H1 (cell line): ENCODE measurements at regions not wholly inside any gene's neighbourhood (a gene's known extent, or its start where the extent isn't known, plus 50 kb on each side); places are given as distances from the start of the nearest gene placed in this dataset.

Source experiments
- CTCF ChIA-PET: fragments of 300-600 bp; sonication (Branson Sonifier 250); formaldehyde crosslinking; loops from one replicate; lab custom pipeline; 2021; ENCODE audit not compliant: partially characterized antibody; lab: Charles Lee
- POLR2A ChIA-PET: fragments of 300-600 bp; sonication (Branson Sonifier 250); formaldehyde crosslinking; loops from one replicate; lab custom pipeline; 2021; ENCODE audit warnings: inconsistent platforms; ENCODE audit not compliant: partially characterized antibody; lab: Charles Lee
- DNase-seq, 2 experiments: peaks; one replicate each; pipeline versions ENCODE4 v3.0.0 to v3.0.0-alpha.2; 2010 to 2022; ENCODE audit warnings: low spot score in 2 of 2, low read depth in 1 of 2, mixed read lengths in 1 of 2
- FAIRE-seq: peaks from 2 replicates; lab custom pipeline; 2011; peaks lifted over from hg19 to GRCh38; lab: Jason Lieb, UNC
- H2AFZ ChIP-seq: 2 replicates; pipeline ENCODE4 v1.8.1; 2012; ENCODE audit warnings: low read length, inconsistent platforms
- H2AK5ac ChIP-seq: 2 replicates; pipeline ENCODE4 v1.6.1; 2013; ENCODE audit warnings: low read depth, low read length
- H2BK120ac ChIP-seq: replicated peaks from 2 replicates; pipeline ENCODE3; 2013; ENCODE audit warnings: low read depth, low read length, inconsistent platforms
- H2BK12ac ChIP-seq: 2 replicates; pipeline ENCODE4 v1.6.1; 2013; ENCODE audit warnings: low read depth, low read length
- H2BK15ac ChIP-seq: 2 replicates; pipeline ENCODE4 v1.6.1; 2013; ENCODE audit warnings: low read length
- H2BK20ac ChIP-seq: 2 replicates; pipeline ENCODE4 v1.6.1; 2013; ENCODE audit warnings: low read length
- H2BK5ac ChIP-seq: 2 replicates; pipeline ENCODE4 v1.6.1; 2013; ENCODE audit warnings: low read depth, low read length
- H3K14ac ChIP-seq: 2 replicates; pipeline ENCODE4 v1.6.1; 2013; ENCODE audit warnings: inconsistent platforms; ENCODE audit not compliant: insufficient read length
- H3K18ac ChIP-seq: 2 replicates; pipeline ENCODE4 v1.6.1; 2013; ENCODE audit warnings: low read length; ENCODE audit errors: extremely low read depth
- H3K23ac ChIP-seq: 2 replicates; pipeline ENCODE4 v1.6.1; 2013; ENCODE audit warnings: inconsistent platforms; ENCODE audit not compliant: insufficient read length
- H3K23me2 ChIP-seq: 2 replicates; pipeline ENCODE4 v1.6.1; 2013; ENCODE audit warnings: low read depth, low read length
- H3K27ac ChIP-seq: 2 replicates; pipeline ENCODE4 v1.6.1; 2011; ENCODE audit warnings: low read depth, low read length, inconsistent platforms
- H3K27me3 ChIP-seq, 4 experiments: replicated peaks in 1 of 4; 1 replicate in 1 of 4; 2 replicates in 3 of 4; pipeline versions ENCODE4 v1.6.1 to v1.8.1; 2011 to 2013; ENCODE audit warnings: low read length in 3 of 4, mild to moderate bottlenecking in 3 of 4, inconsistent platforms in 2 of 4, mixed read lengths in 2 of 4, moderate library complexity in 1 of 4; ENCODE audit not compliant: control insufficient read depth in 3 of 4, insufficient read depth in 3 of 4; ENCODE audit errors: extremely low read depth in 1 of 4
- H3K36me3 ChIP-seq, 4 experiments: 2 replicates each; pipeline versions ENCODE4 v1.6.1 to v1.8.1; 2011 to 2013; ENCODE audit warnings: mild to moderate bottlenecking in 4 of 4, low read length in 3 of 4, moderate library complexity in 2 of 4, control low read depth in 1 of 4, inconsistent platforms in 1 of 4; ENCODE audit not compliant: insufficient read depth in 4 of 4, control insufficient read depth in 2 of 4
- H3K4ac ChIP-seq: replicated peaks from 2 replicates; pipeline ENCODE3; 2013; ENCODE audit warnings: low read length, low read depth, mixed read lengths, inconsistent platforms; ENCODE audit not compliant: insufficient read length
- H3K4me1 ChIP-seq, 4 experiments: replicated peaks in 1 of 4; 1 replicate in 1 of 4; 2 replicates in 3 of 4; pipeline versions ENCODE4 v1.6.1 to v1.8.1; 2011 to 2013; ENCODE audit warnings: low read length in 3 of 4, inconsistent platforms in 2 of 4, mixed read lengths in 1 of 4; ENCODE audit not compliant: insufficient read depth in 4 of 4, control insufficient read depth in 3 of 4
- H3K4me2 ChIP-seq, 2 experiments: 2 replicates each; pipeline versions ENCODE4 v1.6.1 to v1.8.1; 2011 to 2013; ENCODE audit warnings: low read depth in 2 of 2, low read length in 2 of 2, control low read depth in 1 of 2, inconsistent platforms in 1 of 2, mild to moderate bottlenecking in 1 of 2; ENCODE audit not compliant: insufficient read depth in 1 of 2
- H3K4me3 ChIP-seq, 4 experiments: fragments of 200-600, 300-600 bp in 1 of 4; sonication (generic), shearing (Covaris generic), sonication (Bioruptor Twin) in 1 of 4; 2 replicates each; pipeline versions ENCODE4 v1.5.1 to v1.8.1; 2011 to 2016; ENCODE audit warnings: low read length in 4 of 4, low read depth in 3 of 4, control low read depth in 2 of 4, inconsistent platforms in 2 of 4, mild to moderate bottlenecking in 2 of 4, mixed read lengths in 1 of 4, moderate library complexity in 1 of 4; ENCODE audit not compliant: insufficient read depth in 2 of 4; ENCODE audit errors: extremely low read depth in 1 of 4
- H3K56ac ChIP-seq: replicated peaks from 2 replicates; pipeline ENCODE3; 2013; ENCODE audit warnings: low read depth, mild to moderate bottlenecking, mixed read lengths, low read length, inconsistent platforms; ENCODE audit not compliant: insufficient read length
- H3K79me1 ChIP-seq: 2 replicates; pipeline ENCODE4 v1.6.1; 2013; ENCODE audit warnings: low read depth, low read length, control low read depth
- H3K79me2 ChIP-seq, 2 experiments: 2 replicates each; pipeline versions ENCODE4 v1.6.1 to v1.8.1; 2012 to 2013; ENCODE audit warnings: low read length in 2 of 2, mild to moderate bottlenecking in 2 of 2, inconsistent platforms in 1 of 2; ENCODE audit not compliant: insufficient read depth in 2 of 2, control insufficient read depth in 1 of 2
- H3K9ac ChIP-seq, 4 experiments: replicated peaks in 1 of 4; 1 replicate in 1 of 4; 2 replicates in 3 of 4; pipeline versions ENCODE4 v1.6.1 to v1.8.1; 2011 to 2013; ENCODE audit warnings: low read depth in 3 of 4, low read length in 3 of 4, control low read depth in 2 of 4, mild to moderate bottlenecking in 2 of 4, moderate library complexity in 2 of 4, inconsistent platforms in 1 of 4; ENCODE audit errors: extremely low read depth in 1 of 4
- H3K9me3 ChIP-seq, 2 experiments: 2 replicates each; pipeline versions ENCODE4 v1.6.1 to v1.8.1; 2012 to 2013; ENCODE audit warnings: mild to moderate bottlenecking in 2 of 2, moderate library complexity in 2 of 2, control low read depth in 1 of 2, inconsistent platforms in 1 of 2, low read depth in 1 of 2, low read length in 1 of 2, mixed read lengths in 1 of 2; ENCODE audit not compliant: insufficient read depth in 2 of 2
- H4K20me1 ChIP-seq, 2 experiments: replicated peaks in 1 of 2; 2 replicates each; pipeline versions ENCODE3 to v1.8.1; 2011 to 2013; ENCODE audit warnings: inconsistent platforms in 2 of 2, low read length in 2 of 2, mild to moderate bottlenecking in 1 of 2; ENCODE audit not compliant: insufficient read depth in 2 of 2, control insufficient read depth in 1 of 2
- H4K5ac ChIP-seq: 2 replicates; pipeline ENCODE4 v1.6.1; 2013; ENCODE audit warnings: low read length, low read depth, mixed read lengths, inconsistent platforms; ENCODE audit not compliant: insufficient read length
- H4K8ac ChIP-seq: 2 replicates; pipeline ENCODE4 v1.8.0; 2013; ENCODE audit warnings: mild to moderate bottlenecking, moderate library complexity, low read length, inconsistent platforms; ENCODE audit not compliant: insufficient read depth; ENCODE audit errors: extremely low read depth
- H4K91ac ChIP-seq: replicated peaks from 2 replicates; pipeline ENCODE3; 2013; ENCODE audit warnings: low read length, mixed read lengths, inconsistent platforms; ENCODE audit not compliant: insufficient read length
- POU5F1 ChIP-seq: IDR thresholded peaks from 2 replicates; pipeline ENCODE4 v1.6.1; 2011; ENCODE audit warnings: low read depth, mild to moderate bottlenecking, low read length, moderate library complexity
- SP2 ChIP-seq: IDR thresholded peaks from 2 replicates; pipeline ENCODE4 v1.6.1; 2012; ENCODE audit warnings: mild to moderate bottlenecking, low read length, inconsistent platforms
- USF2 ChIP-seq: IDR thresholded peaks from 2 replicates; pipeline ENCODE4 v1.6.1; 2011; ENCODE audit warnings: low read length, improper control_type of control experiment
- WGBS, 2 experiments: shearing (Covaris generic) in 1 of 2; methylation state at CpG; one replicate each; pipeline versions ENCODE4 v1.1.6 to v1.1.7; 2013 to 2015; ENCODE audit warnings: low lambda C conversion rate in 2 of 2, mixed read lengths in 2 of 2, inconsistent platforms in 1 of 2, low coverage in 1 of 2, missing lambda C conversion rate in 1 of 2; ENCODE audit not compliant: insufficient replicate concordance in 2 of 2, insufficient coverage in 1 of 2, insufficient read length in 1 of 2; ENCODE audit errors: extremely low coverage in 1 of 2, missing lambda C conversion rate in 1 of 2; 5-methylcytosine and 5-hydroxymethylcytosine counted together

GRCh38 chr7:32153006-32153405 lies 82.8 kb upstream of the PDE1C start:
- H2AK5ac ChIP-seq: no peak overlapping the region
- H2BK120ac ChIP-seq: no peak overlapping the region
- H3K4me2 ChIP-seq: no peak overlapping the region
- no peak overlapping the region for H3K18ac ChIP-seq
- no peak overlapping the region for H4K5ac ChIP-seq
- no peak overlapping the region for H2BK20ac ChIP-seq
- DNase-seq (no peak), FAIRE-seq (no peak)
- no peak overlapping the region for H3K4me3 ChIP-seq
- H3K23ac ChIP-seq: no peak overlapping the region
- no peaks in the 10 kb centered on the region for H3K79me2 ChIP-seq
- no peak overlapping the region for H4K8ac ChIP-seq
- H3K4me1 ChIP-seq: no peaks in the 10 kb centered on the region
- no peaks in the 10 kb centered on the region for H3K36me3 ChIP-seq
- 95% methylated on average over 4 of the region's 4 CpGs; no CpG with 5 or more reads in 1 of the 2 experiments for WGBS, 2 experiments
- H3K9ac ChIP-seq: no peak overlapping the region
- H2BK12ac ChIP-seq: no peak overlapping the region
- H3K23me2 ChIP-seq: no peaks in the 10 kb centered on the region
- no peaks in the 10 kb centered on the region for H4K20me1 ChIP-seq
- POLR2A ChIA-PET: no interaction called here
- no peak overlapping the region for H2BK15ac ChIP-seq
- H3K27ac ChIP-seq: no peak overlapping the region
- no peak overlapping the region for H2AFZ ChIP-seq
- H4K91ac ChIP-seq: no peak overlapping the region
- no peak overlapping the region for H2BK5ac ChIP-seq
- CTCF ChIA-PET: interaction anchor here (0.8 to 1.1 kb wide), 3 partner anchors 9 to 53 kb away, joined by 3 to 4 read pairs (median 3); no protein-coding TSS in a partner anchor
- H3K4ac ChIP-seq: no peak overlapping the region
- H3K14ac ChIP-seq: no peak overlapping the region
- H3K9me3 ChIP-seq: no peaks in the 10 kb centered on the region
- no peak overlapping the region for H3K56ac ChIP-seq
- no peaks in the 10 kb centered on the region for H3K79me1 ChIP-seq
- H3K27me3 ChIP-seq: no peaks in the 10 kb centered on the region; a peak in 1 of 7 replicates
- no peak for TF ChIP-seq POU5F1
- no peak for TF ChIP-seq USF2
- TF ChIP-seq SP2: no peak
